AG09309 (cell line): ENCODE measurements at regions not wholly inside any gene's neighbourhood (a gene's known extent, or its start where the extent isn't known, plus 50 kb on each side); places are given as distances from the start of the nearest gene placed in this dataset.

Experiments
- DNase-seq: peaks from one replicate; pipeline ENCODE4 v3.0.0-alpha.2; 2010; ENCODE audit warnings: low read depth
- H3K4me3 ChIP-seq: 2 replicates; pipeline ENCODE4 v1.5.1; 2011; ENCODE audit warnings: mild to moderate bottlenecking, low read depth, low read length, moderate library complexity; ENCODE audit not compliant: control insufficient read depth
- TF ChIP-seq, protein P1 (sequence below): IDR thresholded peaks from 2 replicates; pipeline ENCODE4 v1.5.1; 2011; ENCODE audit warnings: mild to moderate bottlenecking, low read depth, low read length, inconsistent platforms; ENCODE audit not compliant: insufficient read depth, control insufficient read depth; ENCODE audit errors: missing control alignments

DNA sequence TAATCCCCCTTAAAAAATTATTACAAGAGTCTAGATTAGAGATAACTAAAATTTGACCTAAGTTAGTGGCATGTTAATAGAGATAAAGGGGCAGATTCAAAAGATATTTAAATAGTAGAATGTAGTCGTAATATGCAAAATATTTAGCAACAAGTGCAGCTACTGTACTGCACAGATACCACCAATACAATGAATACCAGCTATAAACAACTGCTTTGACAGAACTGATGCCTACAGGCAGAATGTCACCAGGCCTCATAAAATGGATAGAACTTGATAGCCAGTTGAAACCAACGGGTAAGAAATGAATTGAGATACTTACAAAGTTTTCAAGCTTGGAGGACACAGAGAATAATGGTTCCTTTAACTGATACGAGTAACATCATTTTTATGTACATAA, 249.3 kb upstream of the VEPH1 start:
- TF ChIP-seq, protein P1, sequence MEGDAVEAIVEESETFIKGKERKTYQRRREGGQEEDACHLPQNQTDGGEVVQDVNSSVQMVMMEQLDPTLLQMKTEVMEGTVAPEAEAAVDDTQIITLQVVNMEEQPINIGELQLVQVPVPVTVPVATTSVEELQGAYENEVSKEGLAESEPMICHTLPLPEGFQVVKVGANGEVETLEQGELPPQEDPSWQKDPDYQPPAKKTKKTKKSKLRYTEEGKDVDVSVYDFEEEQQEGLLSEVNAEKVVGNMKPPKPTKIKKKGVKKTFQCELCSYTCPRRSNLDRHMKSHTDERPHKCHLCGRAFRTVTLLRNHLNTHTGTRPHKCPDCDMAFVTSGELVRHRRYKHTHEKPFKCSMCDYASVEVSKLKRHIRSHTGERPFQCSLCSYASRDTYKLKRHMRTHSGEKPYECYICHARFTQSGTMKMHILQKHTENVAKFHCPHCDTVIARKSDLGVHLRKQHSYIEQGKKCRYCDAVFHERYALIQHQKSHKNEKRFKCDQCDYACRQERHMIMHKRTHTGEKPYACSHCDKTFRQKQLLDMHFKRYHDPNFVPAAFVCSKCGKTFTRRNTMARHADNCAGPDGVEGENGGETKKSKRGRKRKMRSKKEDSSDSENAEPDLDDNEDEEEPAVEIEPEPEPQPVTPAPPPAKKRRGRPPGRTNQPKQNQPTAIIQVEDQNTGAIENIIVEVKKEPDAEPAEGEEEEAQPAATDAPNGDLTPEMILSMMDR, result no peak
- H3K4me3 ChIP-seq, result no peak overlapping the region
- DNase-seq, result no peak

DNA sequence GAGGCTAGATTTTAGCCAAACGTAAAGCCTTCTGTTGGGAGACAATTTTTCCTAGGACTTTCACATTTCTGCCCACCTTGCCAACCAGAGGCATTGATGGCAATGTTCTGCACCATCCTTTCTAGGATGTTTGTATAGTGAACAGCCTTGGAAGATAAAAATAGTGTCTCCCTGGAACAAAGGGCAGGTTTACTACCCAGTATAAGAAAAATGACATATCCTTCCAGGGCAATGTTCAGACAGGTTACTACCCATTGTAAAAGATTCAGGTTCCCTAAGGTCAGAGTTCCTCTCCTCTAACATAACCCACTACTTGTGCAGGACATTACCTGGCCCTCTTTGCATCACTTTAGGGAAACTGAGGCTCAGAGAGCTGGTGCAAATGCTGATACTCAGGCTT, 248.2 kb upstream of the VEPH1 start:
- DNase-seq, result no peak
- H3K4me3 ChIP-seq, result no peak overlapping the region
- TF ChIP-seq, protein P1, result no peak

DNA sequence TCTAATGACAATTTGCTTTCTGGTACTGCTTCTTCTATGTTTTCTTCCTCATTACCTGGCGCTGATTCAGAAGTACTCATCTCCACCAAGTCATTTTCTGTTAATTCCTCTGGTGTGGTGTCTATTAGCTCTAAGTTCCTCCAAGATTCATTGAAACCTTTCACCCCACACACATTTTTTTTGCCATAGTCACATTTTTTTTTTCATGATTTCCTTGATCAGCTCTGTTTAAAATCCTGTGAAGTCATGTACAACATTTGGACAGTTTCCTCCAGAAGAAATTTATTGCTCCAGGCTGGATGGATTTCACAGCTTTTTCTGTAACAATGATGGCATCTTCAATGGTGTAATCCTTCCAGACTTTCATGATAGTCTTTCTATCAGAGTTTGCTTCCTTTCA, 243.2 kb upstream of the VEPH1 start:
- TF ChIP-seq, protein P1, result no peak
- H3K4me3 ChIP-seq, result no peak overlapping the region
- peak; percentile 20 for DNase-seq

DNA sequence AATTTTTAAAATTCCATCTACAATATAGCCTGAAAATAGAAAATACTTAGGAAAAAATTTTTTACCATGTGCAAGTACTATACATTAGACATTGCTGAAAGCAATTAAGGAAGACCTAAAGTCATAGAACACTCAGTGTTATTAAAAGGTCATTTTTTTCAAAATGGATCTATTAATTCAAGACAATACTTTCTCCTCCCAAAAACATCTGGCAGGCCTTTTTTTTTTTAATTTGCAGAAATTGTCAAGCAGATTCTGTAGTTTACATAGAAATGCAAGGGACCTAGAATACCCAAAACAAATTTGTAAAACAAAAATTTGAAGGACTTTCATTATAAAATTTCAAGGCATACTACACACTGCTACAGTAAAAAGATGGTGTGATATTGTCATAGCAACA, 238.4 kb upstream of the VEPH1 start:
- no peak overlapping the region for H3K4me3 ChIP-seq
- DNase-seq, result no peak
- TF ChIP-seq, protein P1, result no peak

DNA sequence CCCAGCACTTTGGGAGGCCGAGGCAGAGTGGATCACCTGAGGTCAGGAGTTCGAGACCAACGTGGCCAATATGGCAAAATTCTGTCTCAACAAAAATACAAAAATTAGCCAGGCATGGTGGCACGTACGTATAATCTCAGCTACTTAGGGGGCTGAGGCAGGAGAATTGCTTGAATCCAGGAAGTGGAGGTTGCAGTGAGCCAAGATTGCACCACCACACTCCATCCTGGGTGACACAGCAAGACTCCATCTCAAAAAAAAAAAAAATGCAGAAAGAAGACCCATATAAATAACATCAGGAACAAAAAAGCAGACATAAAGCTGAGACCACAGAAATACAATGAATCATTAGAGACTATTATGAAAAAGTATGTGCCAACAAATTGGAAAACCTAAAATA, 235.2 kb upstream of the VEPH1 start:
- DNase-seq, result peak; percentile 46
- no peak overlapping the region for H3K4me3 ChIP-seq
- TF ChIP-seq, protein P1, result no peak

DNA sequence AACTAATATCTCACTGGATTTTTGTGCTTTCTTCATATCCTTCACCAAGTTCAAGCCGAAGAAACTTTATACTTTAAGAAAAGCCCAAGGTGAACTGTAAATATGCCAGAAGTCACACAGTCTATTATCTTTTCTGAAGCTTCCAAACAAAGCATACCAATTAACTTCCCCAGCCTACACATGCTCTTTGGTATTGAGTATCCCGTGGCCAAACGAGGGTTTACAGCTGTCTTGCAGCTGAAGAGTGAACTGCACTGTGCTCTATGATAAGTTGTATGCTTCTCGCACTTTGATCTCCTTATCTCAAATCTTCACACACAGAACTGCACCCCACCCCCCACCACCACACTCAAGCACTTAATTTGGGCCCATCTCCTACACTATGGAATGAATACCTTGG, 215.6 kb upstream of the VEPH1 start:
- no peak for DNase-seq
- TF ChIP-seq, protein P1, result no peak
- no peak overlapping the region for H3K4me3 ChIP-seq

DNA sequence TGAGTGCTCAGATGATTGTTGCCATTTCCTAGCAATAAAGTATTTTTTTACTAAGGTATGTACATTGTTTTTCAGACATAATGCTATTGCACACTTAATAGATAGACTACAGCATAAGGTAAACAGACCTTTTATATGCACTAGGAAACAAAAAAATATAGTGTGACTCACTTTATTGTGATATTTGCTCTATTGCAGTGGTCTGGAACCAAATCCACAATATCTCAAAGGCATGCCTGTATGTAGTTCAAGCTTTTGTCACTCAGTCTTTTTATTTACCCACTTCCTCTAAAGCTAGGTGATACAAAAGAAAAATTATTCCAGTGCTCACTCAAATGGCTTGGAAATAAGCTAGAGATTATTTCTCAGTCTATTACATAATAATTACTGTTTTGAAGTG, 209.9 kb upstream of the VEPH1 start:
- H3K4me3 ChIP-seq, result no peak overlapping the region
- TF ChIP-seq, protein P1, result no peak
- no peak for DNase-seq
